RWPE2 (cell line): ENCODE measurements at regions not wholly inside any gene's neighbourhood (a gene's known extent, or its start where the extent isn't known, plus 50 kb on each side); places are given as distances from the start of the nearest gene placed in this dataset.

Experiments
- ATAC-seq: fragments of 200-7000 bp; cut with Tn5 transposase; 3 replicates; pipeline ENCODE4 v1.9.1; 2021; ENCODE audit warnings: low read depth
- DNase-seq: peaks from one replicate; pipeline ENCODE4 v3.0.0-alpha.2; 2020; ENCODE audit warnings: low spot score
- H3K27ac ChIP-seq: fragments of 450-650 bp; 2 replicates; pipeline ENCODE4 v1.5.1; 2017; ENCODE audit warnings: mild to moderate bottlenecking; ENCODE audit not compliant: poor library complexity, severe bottlenecking
- H3K27me3 ChIP-seq: fragments of 250-450 bp; sonication (Bioruptor Pico); 2 replicates; pipeline ENCODE4 v1.5.1; 2021; ENCODE audit warnings: mild to moderate bottlenecking, moderate library complexity; ENCODE audit not compliant: insufficient read depth, poor library complexity, severe bottlenecking
- H3K36me3 ChIP-seq: fragments of 250-450 bp; sonication (Bioruptor Pico); 2 replicates; pipeline ENCODE4 v1.5.1; 2020; ENCODE audit warnings: low read depth, mild to moderate bottlenecking, moderate library complexity
- H3K4me1 ChIP-seq: fragments of 250-450 bp; sonication (Bioruptor Pico); 2 replicates; pipeline ENCODE4 v1.5.1; 2021; ENCODE audit warnings: mild to moderate bottlenecking, moderate library complexity; ENCODE audit not compliant: insufficient read depth, poor library complexity, severe bottlenecking
- H3K4me3 ChIP-seq: fragments of 250-450 bp; sonication (Bioruptor Pico); 2 replicates; pipeline ENCODE4 v1.5.1; 2021; ENCODE audit warnings: mild to moderate bottlenecking, moderate library complexity; ENCODE audit not compliant: severe bottlenecking
- H3K9me3 ChIP-seq: fragments of 250-450 bp; sonication (Bioruptor Pico); 2 replicates; pipeline ENCODE4 v1.5.1; 2021; ENCODE audit warnings: mild to moderate bottlenecking, moderate library complexity; ENCODE audit not compliant: severe bottlenecking
- CTCF ChIP-seq: fragments of 450-650 bp; IDR thresholded peaks from one replicate; pipeline ENCODE4 v1.5.1; 2017; ENCODE audit warnings: mild to moderate bottlenecking, moderate library complexity; ENCODE audit not compliant: poor library complexity, severe bottlenecking

DNA sequence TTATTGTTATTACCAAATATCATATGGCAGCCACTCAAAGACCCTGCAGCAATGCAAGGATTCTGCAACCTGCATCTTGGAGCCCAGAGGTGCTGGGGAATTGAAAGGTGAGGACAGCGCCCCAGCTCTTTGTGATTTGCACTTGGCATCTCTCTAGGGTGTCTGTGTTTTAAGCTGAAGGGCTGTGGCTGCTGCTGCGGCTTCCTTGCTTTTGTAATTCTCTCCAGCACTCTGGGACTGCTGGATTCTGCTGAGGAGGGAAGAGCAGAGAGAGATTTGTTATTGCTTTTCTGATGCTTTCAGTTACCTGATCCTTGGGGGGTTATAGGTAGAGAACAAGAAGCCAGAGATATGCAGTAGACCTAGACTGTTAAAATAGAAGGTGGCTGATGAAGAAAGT lies 562.4 kb downstream of the EBF1 start:
- H3K27me3 ChIP-seq: peaks cover 12% of the 10 kb centered on the region
- TF ChIP-seq CTCF: no peak
- DNase-seq: no peak

DNA sequence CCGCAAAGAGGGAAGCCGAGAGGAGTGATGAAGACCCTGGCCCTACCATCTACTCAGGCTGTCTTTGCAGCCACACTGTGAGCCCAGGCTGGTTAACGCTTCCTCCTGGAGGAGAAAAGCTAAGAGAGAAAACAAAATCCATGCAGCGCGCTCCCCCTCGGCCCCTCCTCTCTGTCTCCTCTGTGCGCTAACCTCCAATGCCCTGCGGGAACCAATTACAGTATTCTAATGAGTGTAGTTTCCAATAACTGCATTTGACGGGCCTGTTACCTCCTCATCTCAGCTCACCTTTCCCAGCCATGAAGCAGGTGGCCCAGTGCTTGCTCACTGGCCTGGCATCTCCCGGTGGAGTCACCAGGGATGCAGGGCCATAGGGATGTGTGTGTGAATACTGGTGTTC lies 565.5 kb downstream of the EBF1 start:
- no peaks in the 10 kb centered on the region for H3K9me3 ChIP-seq
- DNase-seq (no peak), ATAC-seq (no peak)
- H3K4me1 ChIP-seq: no peaks in the 10 kb centered on the region
- no peaks in the 10 kb centered on the region for H3K36me3 ChIP-seq
- H3K27me3 ChIP-seq: peaks cover 12% of the 10 kb centered on the region
- H3K4me3 ChIP-seq: no peak overlapping the region
- TF ChIP-seq CTCF: no peak
- H3K27ac ChIP-seq: no peak overlapping the region

More for the DNA sequence above, 562.4 kb downstream of the EBF1 start:
- Histone ChIP-seq H3K9me3 (no peaks in the 10 kb centered on the region), H3K36me3 (no peaks in the 10 kb centered on the region), H3K27ac (no peak overlapping the region), H3K4me3 (no peak overlapping the region), H3K4me1 (no peaks in the 10 kb centered on the region)
- no peak for ATAC-seq

DNA sequence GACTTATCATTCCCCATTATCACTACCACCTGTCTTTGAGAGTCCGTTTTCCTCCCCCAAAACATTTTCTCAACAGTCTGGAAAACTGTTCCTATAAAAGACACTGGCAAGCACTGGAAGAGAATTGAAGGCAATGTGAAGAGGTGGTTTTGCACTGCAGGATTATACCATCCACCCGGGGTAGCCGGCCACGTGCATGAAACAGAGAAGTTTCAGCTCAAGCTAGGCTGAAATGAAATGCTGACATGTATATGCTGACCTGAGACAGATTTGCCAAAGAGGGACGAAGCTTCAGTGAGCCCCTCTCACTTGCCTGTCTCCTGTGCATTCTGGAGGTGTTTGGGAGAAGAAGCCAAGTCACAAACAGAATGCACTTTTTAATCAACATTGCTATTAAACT lies 567.0 kb downstream of the EBF1 start:
- TF ChIP-seq CTCF: no peak
- Histone ChIP-seq H3K36me3 (no peaks in the 10 kb centered on the region), H3K4me3 (no peak overlapping the region), H3K27ac (no peak overlapping the region), H3K4me1 (no peaks in the 10 kb centered on the region), H3K9me3 (no peaks in the 10 kb centered on the region), H3K27me3 (peaks cover 12% of the 10 kb centered on the region)
- no peak for DNase-seq
- no peak for ATAC-seq

GRCh38 chr5:158531860-158532259 lies 567.9 kb downstream of the EBF1 start:
- no peak overlapping the region for H3K27ac ChIP-seq

More at GRCh38 chr5:158531860-158532259, 567.9 kb downstream of the EBF1 start:
- no peak for ATAC-seq
- TF ChIP-seq CTCF: no peak
- Histone ChIP-seq H3K4me3 (no peak overlapping the region), H3K9me3 (no peaks in the 10 kb centered on the region), H3K36me3 (no peaks in the 10 kb centered on the region), H3K27me3 (peaks cover 7% of the 10 kb centered on the region), H3K4me1 (no peaks in the 10 kb centered on the region)
- DNase-seq: no peak
